ENCODE measurements at regions not wholly inside any gene's neighbourhood (a gene's known extent, or its start where the extent isn't known, plus 50 kb on each side); places are given as distances from the start of the nearest gene placed in this dataset.

GRCh38 chr5:56530626-56531138 is 284.7 kb upstream of the MAP3K1 start:
- in situ Hi-C loops (cut with MboI; ENCODE audit: low sequenced_read_pairs in 4 of 4) (no loop called here), intact Hi-C loops (cut with DNase I; ENCODE audit: low total_unique reads) (no loop called here)

GRCh38 chr5:56529666-56530430 is 285.5 kb upstream of the MAP3K1 start:
- ATAC-seq (no peak), DNase-seq (no peak)
- Histone ChIP-seq H3K4me3 (no peak overlapping the region), H3K9me3 (no peaks in the 10 kb centered on the region), H3K27me3 (no peaks in the 10 kb centered on the region), H3K36me3 (no peaks in the 10 kb centered on the region), H3K4me1 (no peaks in the 10 kb centered on the region), H3K27ac (no peak overlapping the region)
- intact Hi-C loops (cut with DNase I; ENCODE audit: low total_unique reads) (no loop called here), in situ Hi-C loops (cut with MboI; ENCODE audit: low sequenced_read_pairs in 4 of 4) (no loop called here)
- TF ChIP-seq CTCF (IDR thresholded peaks at IDR 0.05 in 4 of 5, conservative IDR thresholded peaks at IDR 0.05 in 1 of 5) = no peak
- no peak for TF ChIP-seq POLR2A (IDR thresholded peaks at IDR 0.05)

More at GRCh38 chr5:56530626-56531138, 284.7 kb upstream of the MAP3K1 start:
- DNase-seq = no peak
- Histone ChIP-seq H3K4me1 (no peaks in the 10 kb centered on the region), H3K4me3 (no peak overlapping the region), H3K36me3 (no peaks in the 10 kb centered on the region), H3K9me3 (no peaks in the 10 kb centered on the region), H3K27me3 (no peaks in the 10 kb centered on the region), H3K27ac (no peak overlapping the region)
- TF ChIP-seq POLR2A (IDR thresholded peaks at IDR 0.05) (no peak), CTCF (IDR thresholded peaks at IDR 0.05 in 4 of 5, conservative IDR thresholded peaks at IDR 0.05 in 1 of 5) (no peak)
- no peak for ATAC-seq

GRCh38 chr5:56527174-56527573 is 288.2 kb upstream of the MAP3K1 start:
- Histone ChIP-seq H3K4me3 (no peak overlapping the region), H3K4me1 (peaks cover 0 to 6% of the 10 kb centered on the region in 2 donors), H3K36me3 (no peaks in the 10 kb centered on the region), H3K27ac (no peak overlapping the region), H3K27me3 (no peaks in the 10 kb centered on the region), H3K9me3 (no peaks in the 10 kb centered on the region)
- no peak for ATAC-seq
- intact Hi-C loops (cut with DNase I; ENCODE audit: low total_unique reads) (no loop called here), in situ Hi-C loops (cut with MboI; ENCODE audit: low sequenced_read_pairs in 4 of 4) (no loop called here)
- no peak for DNase-seq
- TF ChIP-seq CTCF (IDR thresholded peaks at IDR 0.05 in 4 of 5, conservative IDR thresholded peaks at IDR 0.05 in 1 of 5) (no peak), POLR2A (IDR thresholded peaks at IDR 0.05) (no peak)

GRCh38 chr5:56525113-56525512 is 290.2 kb upstream of the MAP3K1 start:
- no peak for ATAC-seq

More at GRCh38 chr5:56525113-56525512, 290.2 kb upstream of the MAP3K1 start:
- in situ Hi-C loops (cut with MboI; ENCODE audit: low sequenced_read_pairs in 4 of 4) (no loop called here), intact Hi-C loops (cut with DNase I; ENCODE audit: low total_unique reads) (no loop called here)
- Histone ChIP-seq H3K27me3 (no peaks in the 10 kb centered on the region), H3K9me3 (no peaks in the 10 kb centered on the region), H3K4me1 (peaks cover 0 to 6% of the 10 kb centered on the region in 2 donors), H3K4me3 (no peak overlapping the region), H3K36me3 (no peaks in the 10 kb centered on the region), H3K27ac (no peak overlapping the region)
- TF ChIP-seq CTCF (IDR thresholded peaks at IDR 0.05 in 4 of 5, conservative IDR thresholded peaks at IDR 0.05 in 1 of 5) (no peak), POLR2A (IDR thresholded peaks at IDR 0.05) (no peak)
- DNase-seq = no peak

All from gastrocnemius medialis (tissue), 4 donors.